Stimulated activated CD4-positive, alpha-beta T cell treated with anti-CD3 and anti-CD28 coated beads, Interleukin-15, amount 100 ng/mL, for 24 hours (primary cell): ENCODE measurements at regions not wholly inside any gene's neighbourhood (a gene's known extent, or its start where the extent isn't known, plus 50 kb on each side); places are given as distances from the start of the nearest gene placed in this dataset.

Source experiments
- DNase-seq: peaks from one replicate; pipeline ENCODE4 v3.0.0-alpha.2; 2020

DNA sequence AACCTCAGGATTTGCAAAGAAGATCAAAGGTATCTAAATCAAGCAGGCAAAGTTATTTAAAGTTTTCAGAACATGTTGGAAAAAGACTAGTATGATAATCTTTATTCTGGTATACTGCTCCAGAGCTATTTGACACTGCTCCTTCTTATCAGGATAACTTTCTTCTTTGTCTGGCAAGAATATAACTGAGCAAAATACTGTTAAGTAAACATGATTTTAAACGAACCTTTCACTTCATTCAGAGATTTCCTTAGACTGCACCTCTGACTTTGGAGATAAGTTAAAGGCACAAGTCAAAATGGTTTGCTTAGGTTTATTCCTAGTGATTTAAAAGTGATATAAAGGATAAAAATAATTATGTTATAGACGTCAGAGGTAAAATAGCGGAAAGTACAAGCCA lies 103.9 kb upstream of the CCDC190 start:
- no peak for DNase-seq

DNA sequence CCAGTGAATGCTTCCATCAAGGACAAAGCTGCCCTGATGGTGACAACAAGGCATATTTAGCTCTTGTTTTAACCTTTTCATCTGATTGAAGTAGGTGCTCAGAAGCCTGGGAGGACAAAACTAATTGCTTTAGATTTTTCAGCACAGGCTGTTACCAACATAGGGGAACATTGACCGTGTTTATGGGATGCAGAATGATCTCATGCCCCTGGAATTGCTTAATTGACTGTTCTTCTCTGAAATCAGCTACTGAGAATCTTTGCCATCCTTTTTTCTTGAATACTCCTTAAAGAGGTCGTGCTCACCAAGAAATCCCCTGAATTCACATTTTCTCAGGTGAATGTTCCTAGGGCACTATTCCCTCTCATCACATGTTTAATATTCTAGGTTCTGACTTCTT lies 95.9 kb upstream of the CCDC190 start:
- DNase-seq = no peak

DNA sequence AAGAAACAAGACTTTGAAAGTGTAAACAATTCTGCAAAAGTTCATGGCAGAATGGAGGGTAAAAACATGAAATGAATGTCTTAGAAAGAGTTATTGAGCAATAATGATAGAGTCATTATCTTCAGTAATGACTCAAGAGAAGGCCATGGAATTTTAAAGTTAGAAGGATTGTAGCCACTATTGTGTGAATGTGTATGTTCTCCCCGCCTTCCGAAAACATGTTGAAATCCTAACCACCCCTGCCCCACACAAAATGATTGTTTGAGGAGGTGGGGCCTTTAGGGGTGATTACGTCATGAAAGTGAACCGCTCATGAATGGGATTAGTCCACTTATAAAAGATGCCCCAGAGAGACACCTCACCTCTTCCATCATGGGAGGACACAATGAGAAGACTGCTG lies 93.8 kb upstream of the CCDC190 start:
- no peak for DNase-seq

DNA sequence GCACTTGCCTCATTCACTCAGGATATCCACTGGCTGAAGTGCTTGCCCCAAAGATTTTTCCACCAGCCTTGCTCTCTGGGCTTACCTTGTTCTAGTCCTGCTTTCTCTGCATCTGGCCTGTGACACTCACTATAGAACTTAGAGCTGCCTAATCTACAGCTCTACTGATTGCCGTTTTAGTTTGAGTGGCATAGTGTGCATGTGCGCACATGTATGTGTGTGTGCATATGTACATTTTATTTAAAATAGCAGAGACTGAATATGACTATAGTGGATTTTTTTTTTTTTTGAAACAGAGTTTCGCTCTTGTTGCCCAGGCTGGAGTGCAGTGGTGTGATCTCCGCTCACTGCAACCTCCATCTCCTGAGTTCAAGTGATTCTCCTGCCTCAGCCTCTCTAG lies 92.0 kb upstream of the CCDC190 start:
- DNase-seq = no peak

DNA sequence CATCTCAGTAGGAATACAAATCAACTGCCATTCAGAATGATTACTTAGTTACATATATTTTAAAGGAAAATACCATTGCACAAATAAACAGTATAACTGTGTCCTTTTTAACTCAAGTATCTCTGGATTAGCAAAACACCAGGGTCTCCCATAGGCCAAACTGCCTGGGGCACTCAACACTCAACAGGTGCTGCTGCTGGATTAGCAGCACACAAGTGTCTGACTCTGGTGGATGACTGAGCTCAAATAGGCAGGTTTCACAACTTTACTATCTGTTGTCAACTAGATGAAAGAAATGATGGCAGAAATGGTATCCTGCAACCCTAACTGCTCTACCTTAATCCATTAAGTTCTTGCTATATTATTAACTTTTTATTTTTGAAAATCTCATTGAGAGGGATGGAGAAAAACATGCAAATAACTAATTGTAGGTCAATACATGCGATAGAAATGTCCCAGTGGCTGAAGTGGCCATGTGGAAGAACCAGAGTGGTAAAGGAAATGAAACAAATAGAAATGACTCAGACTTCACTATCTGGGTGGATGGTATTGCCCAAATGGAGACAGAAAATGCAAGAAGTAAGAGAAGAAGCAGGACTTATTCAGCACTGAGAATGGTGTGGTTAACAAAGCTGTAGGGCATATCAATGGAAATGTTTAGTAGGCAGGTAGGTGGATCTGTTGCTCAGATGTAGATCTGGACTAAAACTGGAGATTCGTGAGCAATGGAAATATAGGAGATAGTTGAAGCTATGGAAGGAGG lies 90.8 kb upstream of the CCDC190 start:
- DNase-seq = no peak

DNA sequence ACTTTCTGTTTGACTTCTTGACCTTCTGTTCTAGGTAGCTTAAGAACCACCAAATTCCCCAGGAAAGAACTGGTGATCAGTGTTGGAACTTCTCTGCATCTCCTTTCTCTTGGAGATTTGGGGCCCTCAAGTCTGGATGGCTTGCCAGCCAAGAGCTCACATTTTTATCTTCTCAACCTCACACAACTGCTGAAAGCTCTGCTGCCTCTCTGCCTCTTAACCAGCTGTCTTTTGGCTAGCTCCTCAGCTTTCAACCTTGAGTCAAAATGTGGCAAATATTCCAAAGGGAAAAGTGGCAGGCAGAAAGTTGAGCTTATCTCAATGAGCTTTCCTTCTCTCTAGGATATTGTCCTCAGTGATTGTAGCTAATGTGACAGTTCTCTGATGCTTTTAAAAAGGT lies 89.2 kb upstream of the CCDC190 start:
- no peak for DNase-seq

DNA sequence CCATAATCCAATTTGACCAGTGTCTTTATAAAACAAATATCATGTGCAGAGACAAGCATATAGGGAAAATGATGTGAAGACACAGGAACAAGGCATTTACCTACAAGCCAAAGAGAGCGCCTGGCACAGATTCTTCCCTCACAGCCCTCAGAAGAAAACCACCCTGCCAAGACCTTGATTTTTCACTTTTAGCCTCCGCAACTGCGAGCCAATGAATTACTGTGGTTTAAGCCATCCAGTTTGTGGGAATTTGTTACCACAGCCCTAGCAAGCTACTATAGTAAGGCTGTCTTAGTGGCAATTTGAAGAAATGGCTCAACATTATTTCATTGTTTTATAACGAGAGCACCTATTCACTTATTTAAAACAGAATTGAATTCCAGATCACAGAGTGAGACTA lies 85.7 kb upstream of the CCDC190 start:
- no peak for DNase-seq

DNA sequence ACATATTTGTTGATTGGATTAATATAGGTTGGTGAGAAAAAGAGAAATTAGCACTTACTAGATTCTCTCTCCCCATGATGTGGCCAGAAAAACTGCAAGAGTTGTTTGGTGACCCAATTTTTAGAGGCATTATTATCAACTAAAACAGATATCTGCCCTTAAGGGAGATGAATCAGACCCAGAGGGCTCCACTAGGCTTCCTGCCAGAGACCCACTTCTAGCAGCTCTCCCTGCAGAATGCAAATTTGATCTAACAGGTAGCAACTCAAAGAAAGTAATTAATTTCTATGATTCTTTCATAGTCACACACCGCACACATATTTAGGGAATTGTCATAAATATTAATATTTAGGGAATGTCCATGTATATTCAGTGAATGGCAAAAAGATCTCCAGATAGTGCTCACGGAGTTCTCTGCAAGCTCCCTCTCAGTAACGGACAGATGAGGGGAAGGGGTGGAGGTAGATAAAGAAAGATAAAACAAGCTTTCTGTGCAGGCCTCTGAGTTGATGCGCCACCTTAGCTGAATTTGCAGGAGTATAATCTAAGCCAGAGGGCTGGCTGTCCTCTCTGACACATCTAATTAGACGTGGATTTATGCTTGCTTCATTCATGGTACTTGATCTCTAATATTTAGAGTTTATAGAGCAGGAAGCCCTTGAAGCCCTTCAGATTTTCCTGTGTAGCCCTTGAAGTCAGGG lies 84.1 kb upstream of the CCDC190 start:
- DNase-seq = no peak

DNA sequence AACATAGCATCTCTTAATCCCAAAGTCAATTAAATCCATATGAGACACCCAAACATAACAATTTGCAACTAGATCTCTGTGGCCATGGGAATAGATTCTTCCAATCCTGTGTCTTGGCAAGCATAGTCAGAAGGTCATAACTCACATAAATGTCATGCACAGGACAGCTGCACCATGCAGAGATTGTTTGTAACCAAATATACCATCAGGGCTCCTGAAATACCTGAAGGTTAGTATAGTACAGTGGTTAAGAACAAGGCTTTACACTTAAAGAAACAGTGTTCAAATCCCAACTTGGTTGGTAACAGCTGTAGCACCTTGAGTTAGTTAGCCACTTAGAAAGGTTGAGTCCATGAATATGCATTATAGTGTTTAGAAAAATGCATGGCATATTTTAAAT lies 82.6 kb upstream of the CCDC190 start:
- DNase-seq = no peak

DNA sequence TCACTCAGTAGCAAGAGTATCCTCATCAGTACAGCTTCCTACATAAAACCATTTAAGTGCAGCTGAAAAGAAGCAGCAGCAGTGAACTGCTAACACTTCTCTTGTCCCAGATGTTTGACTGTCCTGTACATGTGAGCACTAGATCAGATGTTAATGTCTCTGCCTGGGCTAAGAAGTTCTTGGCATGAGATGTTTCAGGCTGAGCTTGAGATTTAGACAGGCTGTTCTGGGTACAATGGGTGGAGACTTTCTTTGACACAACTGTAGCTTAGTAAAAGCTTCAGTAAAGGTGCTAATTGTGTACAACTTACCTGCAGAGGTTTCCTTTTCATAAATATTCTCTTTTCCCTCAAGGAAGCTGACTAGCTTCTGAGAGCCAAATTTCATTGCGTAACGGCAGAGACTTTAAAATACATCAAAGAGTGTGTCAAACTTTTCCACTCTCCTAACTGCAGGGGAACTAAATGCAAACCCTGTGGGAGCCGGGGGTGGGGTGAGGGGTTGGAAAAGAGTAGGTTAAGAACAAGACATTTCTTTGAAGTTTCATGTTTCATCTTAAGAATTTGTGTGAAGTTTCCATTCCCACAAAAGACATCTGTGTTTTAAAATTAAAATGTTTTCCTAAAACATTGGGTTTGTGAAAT lies 82.1 kb upstream of the CCDC190 start:
- peak; percentile 46 for DNase-seq

DNA sequence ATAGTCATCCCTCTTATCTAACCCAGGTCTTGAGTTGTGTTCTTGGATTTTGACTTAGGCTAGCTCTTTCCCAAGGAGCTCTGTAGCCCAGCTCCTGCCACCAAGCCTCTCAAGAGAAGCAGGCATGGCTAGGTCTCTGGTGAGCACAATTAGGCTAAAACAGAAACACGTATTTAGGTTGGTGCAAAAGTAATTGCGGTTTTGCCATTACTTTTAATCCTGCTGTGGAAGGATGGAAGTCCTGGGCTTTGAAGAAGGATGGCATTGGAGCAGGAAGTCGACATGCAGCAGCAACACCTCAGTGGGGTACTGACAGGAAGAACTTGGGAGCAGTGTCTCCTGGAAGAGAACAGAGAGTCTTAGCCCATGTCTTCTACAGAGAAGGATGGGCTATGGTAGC lies 80.0 kb upstream of the CCDC190 start:
- DNase-seq = no peak

DNA sequence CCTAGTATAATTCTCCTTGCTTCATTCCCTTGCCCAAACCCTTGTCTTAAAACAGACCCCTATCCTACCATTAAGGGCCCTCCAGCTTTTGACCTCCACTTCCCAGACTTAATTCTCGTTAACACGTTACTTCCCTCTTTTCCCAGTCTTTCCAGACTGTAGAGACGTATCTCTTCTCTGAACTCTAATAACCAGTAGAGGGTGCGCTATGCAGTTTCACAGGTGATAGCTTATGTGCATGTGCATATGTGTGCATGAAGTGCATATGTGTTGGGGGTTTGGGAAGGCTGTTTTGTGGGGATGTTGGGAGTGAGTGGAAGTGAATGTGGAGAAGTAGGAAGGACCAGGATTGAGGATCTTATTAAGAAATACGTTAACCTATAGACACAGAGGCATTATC lies 78.1 kb upstream of the CCDC190 start:
- DNase-seq = no peak

DNA sequence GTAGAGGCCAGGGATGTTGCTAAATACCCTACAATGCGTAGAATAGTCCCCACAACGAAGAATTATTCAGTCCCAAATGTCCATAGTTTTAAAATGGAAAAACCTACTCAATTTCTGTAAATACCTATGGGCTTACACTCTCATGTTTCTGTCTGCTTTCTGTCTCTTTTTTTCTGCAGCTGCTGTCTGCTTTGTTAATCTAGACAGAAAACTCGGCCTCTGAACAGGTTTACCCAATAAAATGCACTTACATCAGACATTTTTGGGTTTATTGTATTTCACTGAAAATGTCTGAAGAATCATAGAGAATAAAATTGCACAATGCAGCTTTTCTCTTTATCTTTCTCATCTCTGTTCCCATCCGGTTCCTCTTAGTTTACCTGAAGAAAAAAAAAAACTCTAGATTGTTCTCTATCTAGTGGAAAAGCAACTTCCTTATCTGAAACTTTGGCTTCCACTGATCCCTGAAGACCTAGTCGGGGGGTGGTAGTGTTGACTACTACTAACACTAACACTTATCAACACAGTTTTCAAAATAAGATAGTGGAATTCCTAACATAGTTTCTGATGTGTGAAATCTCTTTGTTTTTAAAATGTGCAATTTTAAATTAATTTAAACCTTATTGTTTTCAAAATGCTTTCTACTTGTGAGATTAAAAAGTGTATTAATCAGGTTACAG lies 76.9 kb upstream of the CCDC190 start:
- no peak for DNase-seq

DNA sequence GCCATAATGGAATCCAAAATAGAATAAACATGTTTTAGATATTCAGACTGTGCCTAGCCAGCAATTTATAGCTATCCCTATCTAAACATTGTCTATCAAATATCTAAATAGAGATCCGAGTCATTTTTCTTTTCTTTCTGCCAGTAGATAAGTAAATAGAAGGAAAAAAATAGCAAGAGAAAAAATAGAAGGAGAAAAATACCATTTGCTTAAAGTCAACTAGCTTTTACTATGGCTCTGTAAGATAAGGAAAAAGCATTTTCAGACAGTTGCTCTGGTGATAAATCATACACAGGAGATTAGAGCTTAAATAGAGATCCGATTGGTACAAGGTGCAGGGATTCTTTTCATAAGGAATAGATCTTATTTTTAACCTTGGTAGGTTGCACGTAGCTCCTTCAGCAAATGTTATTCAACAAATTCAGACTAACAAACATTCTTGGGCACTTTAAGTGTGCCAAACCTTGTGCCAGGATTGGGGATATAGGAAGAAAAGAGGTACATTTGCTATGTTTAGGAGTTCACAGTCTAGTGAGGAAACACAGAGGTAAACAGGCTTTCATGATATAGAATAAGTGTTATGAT lies 70.1 kb upstream of the CCDC190 start:
- no peak for DNase-seq

DNA sequence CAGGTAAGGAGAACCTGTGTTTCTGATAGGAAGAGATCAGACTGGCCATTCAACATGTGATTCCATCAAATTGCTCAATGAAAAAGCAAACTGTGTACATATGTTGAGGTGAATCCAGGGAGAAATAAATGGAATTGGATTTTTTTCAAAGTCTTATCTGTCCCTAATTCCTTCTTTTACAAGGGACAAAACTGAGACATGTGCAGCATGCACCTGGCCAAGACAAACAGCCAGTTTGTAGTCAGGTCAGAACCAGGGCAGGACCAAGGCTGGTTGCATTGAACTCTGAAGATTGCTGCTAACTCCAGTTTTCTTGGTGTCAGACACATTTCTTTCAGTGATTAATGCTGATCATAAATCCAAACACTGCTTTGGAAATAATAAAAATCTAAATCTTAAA lies 69.6 kb upstream of the CCDC190 start:
- DNase-seq = no peak

DNA sequence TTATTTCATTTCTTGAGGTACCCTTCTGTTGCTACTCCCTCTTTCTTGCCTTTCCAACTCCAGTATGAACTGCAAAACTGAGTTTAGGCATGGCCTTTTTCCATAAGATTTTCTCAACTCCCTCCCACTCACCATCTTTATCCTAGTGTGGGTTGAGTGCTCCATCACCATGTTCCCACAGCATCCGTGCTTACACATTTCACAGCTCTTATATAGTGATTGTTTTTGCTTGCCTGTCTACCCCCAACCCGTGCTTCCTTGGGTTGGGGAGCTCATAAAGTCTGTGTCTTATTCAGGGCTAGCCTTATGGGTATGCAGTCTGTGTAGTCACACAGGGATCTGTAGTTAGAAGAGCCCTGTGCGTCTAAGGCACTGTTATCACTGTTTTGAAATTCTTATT lies 68.2 kb upstream of the CCDC190 start:
- no peak for DNase-seq

DNA sequence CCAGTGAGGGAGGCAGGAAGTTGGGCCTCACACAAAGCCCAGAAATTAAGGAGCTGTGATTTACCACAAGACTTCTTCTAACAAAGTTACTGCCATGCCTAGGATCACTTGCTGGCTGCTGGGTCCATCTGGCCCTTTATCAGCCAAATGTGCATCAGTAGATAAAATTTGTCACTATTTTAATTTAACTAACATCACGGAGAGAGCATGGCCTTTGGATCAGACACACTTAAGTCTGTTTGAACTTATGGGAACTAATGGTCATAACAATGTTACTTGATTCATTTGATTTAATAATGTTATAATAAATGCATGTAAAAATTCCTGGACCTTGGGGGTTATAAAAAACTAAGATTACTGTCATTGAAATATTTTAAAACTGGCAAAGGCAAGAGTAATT lies 67.2 kb upstream of the CCDC190 start:
- no peak for DNase-seq

DNA sequence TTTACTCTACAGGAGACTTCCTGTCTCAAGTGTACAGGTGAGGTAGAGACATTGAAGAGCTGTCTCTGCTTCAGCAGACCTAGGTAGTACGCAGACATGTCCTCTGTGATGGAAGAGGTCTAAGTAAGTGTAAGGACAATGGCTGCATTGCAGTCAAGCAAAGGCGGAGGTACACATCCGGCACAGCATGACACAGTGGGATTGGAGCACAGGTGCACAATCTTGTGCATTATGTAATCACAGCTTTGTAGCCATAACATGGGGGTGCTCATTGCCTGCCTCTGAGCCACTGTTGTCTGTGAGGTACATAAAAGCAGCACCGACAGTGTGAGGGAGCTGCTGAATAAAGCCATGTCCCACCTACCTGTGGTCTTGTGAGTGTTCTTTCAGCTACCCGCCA lies 66.4 kb upstream of the CCDC190 start:
- DNase-seq = no peak

DNA sequence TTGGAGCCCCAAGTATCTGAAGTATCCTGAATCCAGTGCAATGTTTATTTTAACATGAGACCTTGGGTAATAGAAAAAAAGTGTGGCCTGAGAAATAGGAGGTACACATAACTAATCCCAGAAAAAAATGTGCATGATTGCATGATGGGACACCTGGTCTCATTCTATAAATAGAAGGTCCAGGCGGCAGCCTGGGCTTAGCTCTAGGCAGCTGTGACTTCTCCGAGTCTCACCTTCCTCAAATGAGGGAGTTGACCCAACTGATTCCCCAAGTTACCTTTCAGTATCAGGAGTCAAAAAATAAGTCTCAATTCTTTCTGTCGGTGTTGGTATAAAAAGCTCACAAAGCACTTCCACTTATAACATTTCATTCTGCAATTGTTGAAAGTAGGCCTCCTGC lies 65.9 kb upstream of the CCDC190 start:
- DNase-seq = no peak

DNA sequence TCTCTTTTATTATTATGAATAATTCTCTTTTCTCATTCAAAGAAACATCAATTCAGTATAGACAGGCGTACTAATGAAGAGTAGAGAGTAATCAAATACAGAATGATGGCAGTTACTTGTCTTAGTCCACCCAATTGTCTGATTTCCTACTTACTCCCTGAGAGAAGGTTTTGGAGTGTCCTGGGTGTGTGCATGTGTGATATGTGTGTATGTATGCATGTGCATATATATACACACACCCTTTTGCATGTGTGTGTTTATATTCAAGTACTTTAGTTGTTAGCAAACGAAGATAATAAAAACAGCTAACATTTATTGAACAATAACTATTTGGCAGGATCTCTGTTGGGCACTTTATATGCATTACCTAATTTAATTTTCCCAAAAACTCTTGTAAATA lies 63.2 kb upstream of the CCDC190 start:
- DNase-seq = no peak

DNA sequence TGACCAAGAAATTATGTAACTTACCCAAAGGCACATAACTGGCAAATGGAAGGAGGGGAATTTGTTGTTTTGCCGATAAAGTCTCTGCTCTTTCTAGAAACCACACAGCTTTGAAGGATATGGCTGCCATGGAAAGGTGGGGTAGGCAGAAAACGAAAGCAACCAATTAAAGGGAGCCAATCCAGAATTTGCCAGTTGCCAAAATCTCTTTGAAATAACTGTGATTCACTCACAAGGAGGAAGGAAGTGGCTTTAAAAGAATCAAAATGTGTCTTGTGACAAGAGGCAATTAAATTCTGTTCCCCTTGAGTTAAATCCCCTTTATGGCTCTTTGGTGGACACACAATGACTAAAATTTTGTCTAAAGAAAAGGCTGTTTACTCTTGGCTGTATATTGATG lies 61.2 kb upstream of the CCDC190 start:
- no peak for DNase-seq

DNA sequence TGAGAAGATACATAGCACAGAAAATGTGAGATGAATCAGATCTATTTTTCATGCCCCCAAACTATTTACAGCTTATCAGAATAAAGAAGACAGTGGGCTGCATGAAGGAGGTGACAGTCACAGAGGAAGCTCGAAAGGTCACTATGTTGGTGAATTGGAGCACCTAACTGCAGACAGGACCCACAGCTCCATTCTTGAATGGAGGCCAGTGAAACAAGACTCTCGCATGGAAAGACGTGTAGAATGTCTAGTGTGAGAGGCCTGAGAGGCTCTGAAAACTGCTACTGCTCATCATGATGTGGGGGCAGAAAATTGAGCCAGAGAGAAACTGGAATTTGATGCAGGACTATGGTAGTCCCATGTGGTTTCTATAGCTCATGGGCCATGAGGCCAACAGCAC lies 60.3 kb upstream of the CCDC190 start:
- DNase-seq = no peak

DNA sequence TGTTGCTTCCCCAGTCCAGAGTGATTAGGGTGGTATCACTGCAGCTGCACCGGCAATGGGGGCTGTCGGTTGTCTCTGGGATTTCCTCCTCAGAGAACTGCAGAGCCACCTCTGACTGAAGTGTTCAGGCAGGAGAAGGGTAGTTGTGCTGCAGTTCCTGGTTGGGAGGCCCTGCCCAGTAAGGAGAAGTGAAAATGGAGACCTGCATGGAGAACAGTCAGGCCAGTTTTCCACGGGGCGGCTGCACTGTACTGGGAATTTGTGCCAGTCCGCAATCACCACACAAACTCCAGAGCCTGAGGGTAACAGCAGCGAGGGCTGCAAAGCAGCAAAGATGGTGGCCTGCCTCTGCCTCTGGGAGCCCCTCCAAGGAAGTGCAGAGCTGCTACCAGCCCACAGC lies 58.1 kb upstream of the CCDC190 start:
- DNase-seq = no peak
